HepG2 (cell line): ENCODE measurements at regions not wholly inside any gene's neighbourhood (a gene's known extent, or its start where the extent isn't known, plus 50 kb on each side); places are given as distances from the start of the nearest gene placed in this dataset.

Source experiments
- ATAC-seq: fragments of 200-7000 bp; cut with Tn5 transposase; 3 replicates; pipeline ENCODE4 v1.9.1; 2020; ENCODE audit warnings: mild to moderate bottlenecking, moderate library complexity
- BruUV-seq: library from RNA; stranded (reverse); fragments of 400-500 nt; replicated peaks from 2 replicates; lab custom pipeline; 2021; lab: Mats Ljungman, UMichigan
- CTCF ChIA-PET: fragments of 300-600 bp; formaldehyde crosslinking; extraction: SDS; loops from one replicate; lab custom pipeline; 2021; ENCODE audit warnings: low total read pairs, inconsistent platforms, low intra/inter-chr PET ratio; lab: Yijun Ruan, JAX
- POLR2A ChIA-PET: fragments of 350-600 bp; sonication (Branson Sonifier 250); formaldehyde crosslinking; loops from one replicate; lab custom pipeline; 2020; ENCODE audit warnings: antibody characterized with exemption, inconsistent platforms; lab: Yijun Ruan, JAX
- DNase-seq: peaks from one replicate; pipeline ENCODE4 v3.0.0-alpha.2; 2015; ENCODE audit warnings: low spot score
- FAIRE-seq: peaks from 3 replicates; lab custom pipeline; 2011; peaks lifted over from hg19 to GRCh38; lab: Jason Lieb, UNC
- H2AFZ ChIP-seq: one replicate; pipeline ENCODE4 v1.6.1; 2011; ENCODE audit warnings: low read length, inconsistent platforms
- H3K27ac ChIP-seq: fragments of 300-600 bp; 3 replicates; pipeline ENCODE4 v1.8.0; 2011; ENCODE audit warnings: mixed run types, mild to moderate bottlenecking, mixed read lengths, low read length, inconsistent platforms; ENCODE audit not compliant: insufficient read depth; ENCODE audit errors: extremely low read length
- H3K27me3 ChIP-seq, 2 experiments: fragments of 200-600 bp in 1 of 2; 2 replicates in 1 of 2; 3 replicates in 1 of 2; pipeline versions ENCODE4 v1.6.0 to v1.8.0; 2011; ENCODE audit warnings: low read length in 2 of 2, mild to moderate bottlenecking in 2 of 2, moderate library complexity in 2 of 2, inconsistent platforms in 1 of 2; ENCODE audit not compliant: insufficient read depth in 2 of 2, control insufficient read depth in 1 of 2
- H3K36me3 ChIP-seq, 2 experiments: fragments of 200-600 bp in 1 of 2; replicated peaks in 1 of 2; 2 replicates in 1 of 2; 3 replicates in 1 of 2; pipeline versions ENCODE4 v1.5.1 to v1.8.0; 2011; ENCODE audit warnings: low read length in 2 of 2, inconsistent platforms in 1 of 2; ENCODE audit not compliant: insufficient read depth in 2 of 2, control insufficient read depth in 1 of 2
- H3K4me1 ChIP-seq: 2 replicates; pipeline ENCODE4 v1.5.1; 2012; ENCODE audit warnings: low read length, inconsistent platforms; ENCODE audit not compliant: insufficient read depth
- H3K4me2 ChIP-seq: 2 replicates; pipeline ENCODE4 v1.6.0; 2011; ENCODE audit warnings: low read depth, low read length, inconsistent platforms
- H3K4me3 ChIP-seq, 3 experiments: fragments of 200-600 bp in 1 of 3; sonication (generic), shearing (Covaris generic) in 1 of 3; replicated peaks in 1 of 3; 2 replicates each; pipeline ENCODE4 v1.5.1; 2011 to 2016; ENCODE audit warnings: low read length in 3 of 3, inconsistent platforms in 2 of 3, low read depth in 2 of 3, mild to moderate bottlenecking in 2 of 3, control low read depth in 1 of 3, mixed read lengths in 1 of 3; ENCODE audit not compliant: insufficient read depth in 1 of 3
- H3K79me2 ChIP-seq: one replicate; pipeline ENCODE4 v1.6.1; 2011; ENCODE audit warnings: low read length, inconsistent platforms; ENCODE audit not compliant: insufficient read depth
- H3K9ac ChIP-seq: 2 replicates; pipeline ENCODE4 v1.6.0; 2011; ENCODE audit warnings: mild to moderate bottlenecking, low read depth, low read length, inconsistent platforms; ENCODE audit not compliant: insufficient read depth
- H3K9me3 ChIP-seq: 2 replicates; pipeline ENCODE4 v1.5.1; 2012; ENCODE audit warnings: mild to moderate bottlenecking, low read length
- H4K20me1 ChIP-seq: 2 replicates; pipeline ENCODE4 v1.6.0; 2011; ENCODE audit warnings: inconsistent platforms, mild to moderate bottlenecking, low read length, moderate library complexity; ENCODE audit not compliant: insufficient read depth
- CBFB ChIP-seq: sonication (generic); formaldehyde crosslinking; IDR thresholded peaks from 2 replicates; pipeline ENCODE4 v1.4.0; 2020; ENCODE audit warnings: missing genetic modification reagents
- CEBPB ChIP-seq: IDR thresholded peaks from 2 replicates; pipeline ENCODE4 v1.6.1; 2011; ENCODE audit warnings: low read depth, low read length, improper control_type of control experiment, borderline replicate concordance
- ELF1 ChIP-seq: sonication (generic); formaldehyde crosslinking; IDR thresholded peaks from 2 replicates; pipeline ENCODE4 v1.4.0; 2020; ENCODE audit warnings: missing genetic modification reagents
- ERF ChIP-seq: IDR thresholded peaks from 2 replicates; pipeline ENCODE4 v1.6.1; 2018; ENCODE audit warnings: missing biosample characterization, missing genetic modification reagents
- GFI1 ChIP-seq: sonication (generic); formaldehyde crosslinking; IDR thresholded peaks from 2 replicates; pipeline ENCODE4 v1.5.0; 2020; ENCODE audit warnings: missing genetic modification reagents, mild to moderate bottlenecking, borderline replicate concordance
- HOXA9 ChIP-seq: sonication (generic); formaldehyde crosslinking; IDR thresholded peaks from 2 replicates; pipeline ENCODE4 v1.8.1; 2022; ENCODE audit warnings: missing genetic modification reagents, mild to moderate bottlenecking, moderate library complexity, borderline replicate concordance
- SIX4 ChIP-seq: sonication (generic); formaldehyde crosslinking; IDR thresholded peaks from 2 replicates; pipeline ENCODE4 v1.4.0; 2020; ENCODE audit warnings: missing genetic modification reagents
- SRSF9 ChIP-seq: fragments of 200-400 bp; formaldehyde crosslinking; IDR thresholded peaks from 2 replicates; pipeline ENCODE4 v1.6.1; 2018; ENCODE audit warnings: borderline replicate concordance, mild to moderate bottlenecking, low read depth, low read length; ENCODE audit not compliant: insufficient read depth, poor library complexity, severe bottlenecking
- SSRP1 ChIP-seq: IDR thresholded peaks from 2 replicates; pipeline ENCODE4 v1.6.1; 2016; ENCODE audit warnings: control low read depth
- YEATS4 ChIP-seq: sonication (generic); formaldehyde crosslinking; IDR thresholded peaks from 2 replicates; pipeline ENCODE4 v1.4.0; 2020; ENCODE audit warnings: missing genetic modification reagents, borderline replicate concordance
- ZNF264 ChIP-seq: sonication (generic); formaldehyde crosslinking; IDR thresholded peaks from 2 replicates; pipeline ENCODE4 v1.4.0; 2020; ENCODE audit warnings: missing genetic modification reagents
- ZNF567 ChIP-seq: sonication (generic); formaldehyde crosslinking; IDR thresholded peaks from 2 replicates; pipeline ENCODE4 v1.8.1; 2023; ENCODE audit warnings: mild to moderate bottlenecking, missing genetic modification reagents, borderline replicate concordance
- WGBS: methylation state at CpG from one replicate; pipeline ENCODE4 v1.1.6; 2017; ENCODE audit warnings: low lambda C conversion rate; 5-methylcytosine and 5-hydroxymethylcytosine counted together
- in situ Hi-C: cut with HindIII; loops from 2 replicates; pipeline ENCODE4 v1.10.0; 2017; ENCODE audit warnings: low pct_unique_long_range_greater_than_20kb; ENCODE audit not compliant: extremely low pct_ligation_motif_present
- intact Hi-C: fragments of 100-400 bp; cut with micrococcal nuclease; formaldehyde crosslinking; loops from one replicate; pipeline ENCODE4 v1.10.0; 2022; ENCODE audit not compliant: unreplicated experiment
- TF ChIP-seq, protein P1 (sequence below), 2 experiments: IDR thresholded peaks; 2 replicates each; pipeline ENCODE4 v1.6.1; 2011 to 2012; ENCODE audit warnings: low read length in 2 of 2, borderline replicate concordance in 1 of 2, low read depth in 1 of 2, mild to moderate bottlenecking in 1 of 2, moderate library complexity in 1 of 2
- TF ChIP-seq, protein P2 (sequence below): sonication (generic); formaldehyde crosslinking; IDR thresholded peaks from 2 replicates; pipeline ENCODE4 v1.5.0; 2020; ENCODE audit warnings: missing genetic modification reagents, mild to moderate bottlenecking, borderline replicate concordance
- TF ChIP-seq, protein P3 (sequence below): IDR thresholded peaks from 2 replicates; pipeline ENCODE4 v1.6.1; 2016; ENCODE audit warnings: low read depth, control low read depth
- TF ChIP-seq, protein P4 (sequence below): IDR thresholded peaks from 2 replicates; pipeline ENCODE4 v1.6.1; 2016; ENCODE audit warnings: mild to moderate bottlenecking

DNA sequence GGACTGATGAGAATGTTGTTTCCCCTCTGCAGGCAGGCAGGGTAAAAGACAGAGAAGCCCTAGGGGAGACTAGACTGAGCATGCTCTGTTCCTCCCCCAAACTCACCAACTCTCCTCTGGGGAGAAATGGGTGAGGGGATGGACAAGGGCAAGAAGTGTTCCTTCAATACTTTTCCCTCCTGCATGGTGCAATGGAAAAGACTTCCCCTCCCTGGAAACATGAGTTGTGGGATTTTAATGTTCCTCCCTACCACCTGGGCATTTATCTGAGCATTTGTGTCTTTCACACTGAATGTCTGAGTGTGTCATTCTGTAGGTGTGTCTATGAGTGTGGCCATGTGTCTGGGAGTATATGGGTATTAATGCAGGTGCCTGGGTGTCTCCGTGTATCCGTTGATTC lies 275.7 kb downstream of the C1orf94 start:
- ChIA-PET POLR2A (no interaction called here), CTCF (no interaction called here)
- in situ Hi-C loops (no loop called here), intact Hi-C loops (no loop called here)
- H3K4me2 ChIP-seq = no peak overlapping the region
- H4K20me1 ChIP-seq = no peaks in the 10 kb centered on the region
- no peaks in the 10 kb centered on the region for H3K36me3 ChIP-seq
- no peaks in the 10 kb centered on the region for H3K79me2 ChIP-seq
- FAIRE-seq (no peak), DNase-seq (no peak), ATAC-seq (no peak)
- H3K4me3 ChIP-seq = no peak overlapping the region
- no peak overlapping the region for H3K27ac ChIP-seq
- H2AFZ ChIP-seq = no peak overlapping the region
- H3K9me3 ChIP-seq = no peaks in the 10 kb centered on the region
- BruUV-seq = no TSS peak
- TF ChIP-seq SRSF9 (no peak), ZNF567 (CRISPR knock-in tag) (no peak), CEBPB (no peak), GFI1 (CRISPR knock-in tag) (no peak), ELF1 (CRISPR knock-in tag) (no peak), ERF (CRISPR knock-in tag) (no peak), HOXA9 (CRISPR knock-in tag) (no peak), CBFB (CRISPR knock-in tag) (no peak), YEATS4 (CRISPR knock-in tag) (no peak), SSRP1 (CRISPR knock-in tag) (no peak), ZNF264 (no peak), SIX4 (CRISPR knock-in tag) (no peak)
- TF ChIP-seq, protein P1, sequence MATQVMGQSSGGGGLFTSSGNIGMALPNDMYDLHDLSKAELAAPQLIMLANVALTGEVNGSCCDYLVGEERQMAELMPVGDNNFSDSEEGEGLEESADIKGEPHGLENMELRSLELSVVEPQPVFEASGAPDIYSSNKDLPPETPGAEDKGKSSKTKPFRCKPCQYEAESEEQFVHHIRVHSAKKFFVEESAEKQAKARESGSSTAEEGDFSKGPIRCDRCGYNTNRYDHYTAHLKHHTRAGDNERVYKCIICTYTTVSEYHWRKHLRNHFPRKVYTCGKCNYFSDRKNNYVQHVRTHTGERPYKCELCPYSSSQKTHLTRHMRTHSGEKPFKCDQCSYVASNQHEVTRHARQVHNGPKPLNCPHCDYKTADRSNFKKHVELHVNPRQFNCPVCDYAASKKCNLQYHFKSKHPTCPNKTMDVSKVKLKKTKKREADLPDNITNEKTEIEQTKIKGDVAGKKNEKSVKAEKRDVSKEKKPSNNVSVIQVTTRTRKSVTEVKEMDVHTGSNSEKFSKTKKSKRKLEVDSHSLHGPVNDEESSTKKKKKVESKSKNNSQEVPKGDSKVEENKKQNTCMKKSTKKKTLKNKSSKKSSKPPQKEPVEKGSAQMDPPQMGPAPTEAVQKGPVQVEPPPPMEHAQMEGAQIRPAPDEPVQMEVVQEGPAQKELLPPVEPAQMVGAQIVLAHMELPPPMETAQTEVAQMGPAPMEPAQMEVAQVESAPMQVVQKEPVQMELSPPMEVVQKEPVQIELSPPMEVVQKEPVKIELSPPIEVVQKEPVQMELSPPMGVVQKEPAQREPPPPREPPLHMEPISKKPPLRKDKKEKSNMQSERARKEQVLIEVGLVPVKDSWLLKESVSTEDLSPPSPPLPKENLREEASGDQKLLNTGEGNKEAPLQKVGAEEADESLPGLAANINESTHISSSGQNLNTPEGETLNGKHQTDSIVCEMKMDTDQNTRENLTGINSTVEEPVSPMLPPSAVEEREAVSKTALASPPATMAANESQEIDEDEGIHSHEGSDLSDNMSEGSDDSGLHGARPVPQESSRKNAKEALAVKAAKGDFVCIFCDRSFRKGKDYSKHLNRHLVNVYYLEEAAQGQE (IDR thresholded peaks at IDR 0.05; ENCODE audit: borderline replicate concordance in 1 of 2, low read depth in 1 of 2, low read length in 2 of 2) = no peak
- TF ChIP-seq, protein P2, sequence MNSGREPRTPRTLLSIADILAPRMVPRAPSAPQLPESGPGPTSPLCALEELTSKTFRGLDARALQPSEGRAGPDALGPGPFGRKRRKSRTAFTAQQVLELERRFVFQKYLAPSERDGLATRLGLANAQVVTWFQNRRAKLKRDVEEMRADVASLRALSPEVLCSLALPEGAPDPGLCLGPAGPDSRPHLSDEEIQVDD (CRISPR knock-in tag) = no peak
- TF ChIP-seq, protein P3, sequence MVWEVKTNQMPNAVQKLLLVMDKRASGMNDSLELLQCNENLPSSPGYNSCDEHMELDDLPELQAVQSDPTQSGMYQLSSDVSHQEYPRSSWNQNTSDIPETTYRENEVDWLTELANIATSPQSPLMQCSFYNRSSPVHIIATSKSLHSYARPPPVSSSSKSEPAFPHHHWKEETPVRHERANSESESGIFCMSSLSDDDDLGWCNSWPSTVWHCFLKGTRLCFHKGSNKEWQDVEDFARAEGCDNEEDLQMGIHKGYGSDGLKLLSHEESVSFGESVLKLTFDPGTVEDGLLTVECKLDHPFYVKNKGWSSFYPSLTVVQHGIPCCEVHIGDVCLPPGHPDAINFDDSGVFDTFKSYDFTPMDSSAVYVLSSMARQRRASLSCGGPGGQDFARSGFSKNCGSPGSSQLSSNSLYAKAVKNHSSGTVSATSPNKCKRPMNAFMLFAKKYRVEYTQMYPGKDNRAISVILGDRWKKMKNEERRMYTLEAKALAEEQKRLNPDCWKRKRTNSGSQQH (CRISPR knock-in tag) = no peak
- TF ChIP-seq, protein P4, sequence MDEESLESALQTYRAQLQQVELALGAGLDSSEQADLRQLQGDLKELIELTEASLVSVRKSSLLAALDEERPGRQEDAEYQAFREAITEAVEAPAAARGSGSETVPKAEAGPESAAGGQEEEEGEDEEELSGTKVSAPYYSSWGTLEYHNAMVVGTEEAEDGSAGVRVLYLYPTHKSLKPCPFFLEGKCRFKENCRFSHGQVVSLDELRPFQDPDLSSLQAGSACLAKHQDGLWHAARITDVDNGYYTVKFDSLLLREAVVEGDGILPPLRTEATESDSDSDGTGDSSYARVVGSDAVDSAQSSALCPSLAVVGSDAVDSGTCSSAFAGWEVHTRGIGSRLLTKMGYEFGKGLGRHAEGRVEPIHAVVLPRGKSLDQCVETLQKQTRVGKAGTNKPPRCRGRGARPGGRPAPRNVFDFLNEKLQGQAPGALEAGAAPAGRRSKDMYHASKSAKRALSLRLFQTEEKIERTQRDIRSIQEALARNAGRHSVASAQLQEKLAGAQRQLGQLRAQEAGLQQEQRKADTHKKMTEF = no peak
- 5% methylated on average over 2 of the region's 2 CpGs for WGBS
- no peaks in the 10 kb centered on the region for H3K27me3 ChIP-seq
- no peaks in the 10 kb centered on the region for H3K4me1 ChIP-seq
- H3K9ac ChIP-seq = no peak overlapping the region
